ENCODE measurements at regions not wholly inside any gene's neighbourhood (a gene's known extent, or its start where the extent isn't known, plus 50 kb on each side); places are given as distances from the start of the nearest gene placed in this dataset.

GRCh38 chr1:56222914-56223540 lies 356.3 kb downstream of the PLPP3 start:
- DNase-seq (ENCODE audit: low read depth), result no peak

DNA sequence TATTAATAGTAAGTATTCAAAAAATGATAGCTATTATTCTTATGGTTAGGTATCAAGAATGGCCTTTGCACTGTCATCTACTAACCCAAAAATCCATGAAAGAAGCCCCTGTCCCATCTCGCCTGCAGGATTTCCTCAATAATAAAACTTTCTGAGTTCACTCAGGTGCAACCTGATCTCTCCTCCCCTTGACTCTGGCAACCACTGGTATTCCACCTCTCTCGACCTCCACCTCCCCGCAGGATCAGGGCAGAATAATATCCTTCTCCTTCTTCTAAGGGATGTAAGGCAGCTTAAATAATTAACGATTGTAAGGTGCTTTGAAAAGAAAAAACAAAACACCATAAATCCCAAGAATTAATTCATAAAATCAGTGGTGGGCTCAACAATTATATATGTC lies 359.3 kb downstream of the PLPP3 start:
- no peak for DNase-seq (ENCODE audit: low read depth)

DNA sequence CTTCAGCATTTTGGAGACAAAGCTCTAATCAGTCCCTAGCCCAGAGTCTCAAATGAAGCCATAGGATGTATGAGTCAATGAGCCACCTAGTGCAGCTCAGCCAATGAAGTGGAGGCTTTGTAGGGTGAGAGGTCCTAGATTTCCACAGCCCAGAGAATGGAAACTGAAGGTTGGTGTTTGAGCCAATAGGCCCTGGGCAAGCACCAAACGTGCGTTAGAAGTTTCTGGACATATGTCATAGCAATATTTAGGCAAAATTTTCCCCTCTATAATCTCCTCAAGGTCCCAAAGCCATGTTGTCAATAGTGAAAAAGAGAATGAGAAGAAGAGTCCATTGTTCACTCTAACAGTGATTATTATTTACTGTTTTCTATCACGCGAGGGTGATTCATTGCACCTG lies 361.3 kb downstream of the PLPP3 start:
- no peak for DNase-seq (ENCODE audit: low read depth)

GRCh38 chr1:56216218-56216617 lies 363.1 kb downstream of the PLPP3 start:
- DNase-seq (ENCODE audit: low read depth), result no peak

DNA sequence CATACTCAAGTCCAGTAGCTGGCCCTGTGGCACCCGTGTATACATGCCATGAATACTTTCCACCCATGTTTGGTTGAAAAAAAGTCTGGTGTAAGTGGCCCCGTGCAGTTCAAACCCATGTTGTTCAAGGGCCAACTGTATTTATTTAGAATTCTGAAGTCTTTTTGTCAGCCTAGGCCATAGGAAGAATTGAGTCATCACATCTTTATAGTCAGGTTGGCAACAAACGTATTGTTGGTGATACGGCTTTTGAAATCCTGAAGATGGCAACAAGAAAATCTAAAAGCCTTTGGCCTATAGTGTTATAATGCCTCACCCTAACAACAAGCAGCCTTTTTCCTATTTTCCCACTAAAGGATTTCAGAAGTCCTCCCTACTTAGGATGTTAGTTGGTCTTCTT lies 363.6 kb downstream of the PLPP3 start:
- no peak for DNase-seq (ENCODE audit: low read depth)

- no peak for DNase-seq (ENCODE audit: low read depth)
These were observed 364.3 kb downstream of the PLPP3 start for GRCh38 chr1:56215086-56215485.

GRCh38 chr1:56213068-56213467 lies 366.3 kb downstream of the PLPP3 start:
- no peak for DNase-seq (ENCODE audit: low read depth)

DNA sequence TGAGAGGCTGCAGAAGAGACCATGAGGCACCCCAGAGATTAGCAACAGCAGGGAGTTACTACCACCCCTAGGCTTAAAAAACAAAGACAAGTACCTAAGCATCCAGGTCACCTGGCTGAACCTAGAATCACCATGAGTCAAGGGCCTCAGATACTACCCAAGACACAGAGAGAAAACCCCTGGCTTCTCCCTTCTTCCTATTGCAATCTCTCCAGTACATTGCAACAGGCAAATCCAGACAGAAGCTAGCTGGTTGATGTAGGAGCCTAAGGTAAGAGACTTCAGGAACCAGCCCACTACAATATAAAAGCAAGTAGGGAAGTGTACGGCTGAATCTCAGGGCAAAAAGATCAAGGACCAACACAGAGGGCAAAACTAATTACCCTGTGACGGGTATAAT lies 367.2 kb downstream of the PLPP3 start:
- DNase-seq (ENCODE audit: low read depth), result no peak

DNA sequence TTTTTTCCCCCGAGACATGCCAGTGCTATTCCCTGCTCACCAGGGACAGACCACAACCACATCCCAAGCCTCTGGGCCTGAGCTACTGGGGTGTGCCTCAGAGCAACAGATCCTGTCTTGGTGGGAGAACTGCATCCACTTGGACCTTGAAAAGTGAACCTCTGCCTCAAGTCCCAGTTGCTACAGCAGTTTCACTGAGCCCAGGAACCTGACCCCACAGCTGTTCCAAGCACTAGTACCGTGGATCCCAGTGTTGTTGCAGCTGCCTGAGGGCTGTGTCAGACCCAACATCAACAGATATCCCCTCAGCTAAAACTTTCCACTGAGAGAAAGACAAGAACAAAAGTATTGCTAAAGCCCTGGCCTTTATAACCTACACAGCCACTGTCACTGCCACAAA lies 373.0 kb downstream of the PLPP3 start:
- no peak for DNase-seq (ENCODE audit: low read depth)

GRCh38 chr1:56204206-56204605 lies 375.2 kb downstream of the PLPP3 start:
- DNase-seq (ENCODE audit: low read depth), result no peak

DNA sequence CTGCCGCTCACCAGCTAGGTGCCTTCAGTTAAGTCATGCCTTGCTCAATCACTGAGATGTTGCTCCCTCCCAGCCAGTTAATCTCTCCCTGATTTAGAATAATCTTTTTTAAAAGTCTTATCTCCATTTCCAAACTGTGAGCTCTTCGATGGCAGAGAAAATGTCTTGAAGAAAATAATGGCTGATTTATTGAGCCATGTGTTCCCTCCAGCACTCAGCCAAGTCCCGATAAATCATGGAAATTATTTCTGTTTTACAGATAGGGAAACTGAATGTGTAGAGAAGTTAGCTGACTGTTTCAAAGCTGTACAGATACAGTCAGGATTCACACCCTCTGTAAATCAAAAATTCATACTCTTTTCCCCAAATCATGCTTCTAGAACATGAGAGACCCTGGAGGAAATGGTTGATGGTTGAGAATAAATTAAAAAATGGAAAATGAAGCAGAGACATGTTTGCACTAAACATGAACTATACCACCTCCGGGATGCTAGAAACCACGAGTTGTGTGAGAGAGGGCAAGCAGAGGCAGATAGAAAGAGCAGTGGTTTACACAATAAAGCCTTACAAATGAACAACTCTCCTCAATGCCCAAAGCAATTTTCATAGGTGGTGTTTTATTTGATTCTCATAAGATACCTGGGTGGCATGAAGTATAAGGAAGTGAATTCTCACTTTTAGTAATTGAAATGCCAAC lies 376.4 kb downstream of the PLPP3 start:
- no peak for DNase-seq (ENCODE audit: low read depth)

GRCh38 chr1:56202186-56202585 lies 377.2 kb downstream of the PLPP3 start:
- no peak for DNase-seq (ENCODE audit: low read depth)

DNA sequence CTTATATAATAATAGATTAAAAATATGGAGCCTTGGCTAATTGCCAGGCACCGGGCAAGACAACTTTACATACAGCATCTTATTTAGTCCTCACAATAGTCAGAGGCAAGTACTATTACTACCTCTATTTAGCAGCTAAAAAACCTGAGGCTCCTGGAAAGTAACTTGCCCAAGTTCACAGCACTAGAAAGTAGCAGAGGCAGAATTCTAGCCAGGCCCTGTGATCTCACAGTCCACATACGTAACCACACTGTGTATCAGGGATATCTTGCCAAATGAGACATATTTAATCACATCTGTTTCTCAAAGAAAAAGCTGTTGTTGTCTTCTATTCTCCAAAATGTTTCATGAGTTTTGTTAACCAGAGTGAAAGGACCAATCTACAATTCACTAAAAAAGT lies 378.5 kb downstream of the PLPP3 start:
- DNase-seq (ENCODE audit: low read depth), result no peak

GRCh38 chr1:56200442-56200841 lies 378.9 kb downstream of the PLPP3 start:
- DNase-seq (ENCODE audit: low read depth), result no peak

DNA sequence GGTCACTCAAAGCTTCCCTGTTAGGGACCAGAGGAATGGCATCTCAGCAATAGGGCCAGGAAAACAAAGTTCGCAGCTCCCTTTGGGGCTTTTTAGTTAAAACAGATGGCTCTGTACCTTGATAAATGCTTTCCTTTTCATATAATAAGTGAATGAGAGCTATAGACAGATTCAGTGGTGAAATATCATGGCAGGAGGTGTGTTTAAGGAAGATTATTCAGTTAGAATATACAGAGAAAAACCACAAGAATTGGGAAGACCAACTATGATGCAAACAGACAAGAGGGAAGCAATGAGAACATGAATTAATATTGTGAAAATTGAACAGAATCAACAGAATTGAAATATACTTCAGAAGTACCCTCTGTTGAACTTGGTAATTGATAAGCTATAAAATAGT lies 379.4 kb downstream of the PLPP3 start:
- DNase-seq (ENCODE audit: low read depth), result no peak

DNA sequence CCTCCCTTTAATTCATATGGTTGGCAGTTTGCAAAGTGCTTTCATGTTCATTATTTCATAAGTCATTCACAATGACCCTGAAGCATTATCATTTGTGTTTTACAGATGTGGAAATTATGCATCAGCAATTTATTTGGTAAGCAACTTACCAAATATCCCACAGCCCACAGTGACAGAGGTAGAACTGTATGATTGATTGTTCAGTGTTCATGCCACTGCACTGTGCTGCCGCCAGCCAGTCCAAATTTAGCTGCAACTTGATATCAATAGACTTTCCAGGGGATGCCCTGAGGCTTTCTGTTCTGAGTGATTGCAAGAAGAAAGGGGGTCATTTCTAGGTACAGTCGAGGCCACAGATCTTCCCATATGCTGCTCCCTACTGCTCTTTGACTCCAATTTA lies 380.3 kb downstream of the PLPP3 start:
- DNase-seq (ENCODE audit: low read depth), result no peak

DNA sequence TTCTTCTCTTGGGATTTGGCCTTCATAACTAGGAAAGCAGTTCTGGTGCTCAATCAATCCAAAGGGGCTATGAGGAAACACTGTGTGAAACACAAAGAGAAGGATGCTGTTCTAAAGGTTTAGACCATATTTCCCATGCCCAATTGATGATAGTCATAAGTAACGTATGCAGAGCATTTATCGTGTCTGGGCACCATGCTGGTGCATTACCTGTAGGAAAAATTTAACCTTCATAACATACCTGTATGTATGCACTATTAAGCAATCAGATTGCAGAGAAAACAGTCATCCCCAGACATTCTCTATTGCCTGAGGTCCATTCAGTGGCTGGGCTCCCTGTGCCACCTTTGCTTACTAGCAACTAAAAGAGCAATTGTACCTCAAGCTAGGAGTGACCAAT lies 381.4 kb downstream of the PLPP3 start:
- DNase-seq (ENCODE audit: low read depth), result no peak

DNA sequence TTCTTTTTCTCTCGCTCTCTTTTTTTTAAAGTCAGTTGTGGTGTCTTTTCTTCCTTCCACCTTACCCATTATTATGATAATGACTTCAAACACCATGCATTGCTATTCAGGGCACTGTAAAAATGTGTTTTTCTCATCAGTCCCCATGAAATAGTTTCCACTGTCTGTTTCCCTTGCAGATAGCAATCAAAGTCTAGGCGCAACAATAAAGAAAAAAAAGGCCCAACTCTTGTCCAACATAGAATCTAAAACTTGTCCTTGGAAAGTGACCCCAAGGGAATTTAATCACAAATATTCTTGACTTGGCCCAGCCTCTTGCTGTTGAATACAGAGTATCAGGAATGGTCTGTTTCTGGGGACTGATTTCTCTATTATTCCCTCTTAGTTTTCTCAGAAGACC lies 382.5 kb downstream of the PLPP3 start:
- DNase-seq (ENCODE audit: low read depth), result no peak

DNA sequence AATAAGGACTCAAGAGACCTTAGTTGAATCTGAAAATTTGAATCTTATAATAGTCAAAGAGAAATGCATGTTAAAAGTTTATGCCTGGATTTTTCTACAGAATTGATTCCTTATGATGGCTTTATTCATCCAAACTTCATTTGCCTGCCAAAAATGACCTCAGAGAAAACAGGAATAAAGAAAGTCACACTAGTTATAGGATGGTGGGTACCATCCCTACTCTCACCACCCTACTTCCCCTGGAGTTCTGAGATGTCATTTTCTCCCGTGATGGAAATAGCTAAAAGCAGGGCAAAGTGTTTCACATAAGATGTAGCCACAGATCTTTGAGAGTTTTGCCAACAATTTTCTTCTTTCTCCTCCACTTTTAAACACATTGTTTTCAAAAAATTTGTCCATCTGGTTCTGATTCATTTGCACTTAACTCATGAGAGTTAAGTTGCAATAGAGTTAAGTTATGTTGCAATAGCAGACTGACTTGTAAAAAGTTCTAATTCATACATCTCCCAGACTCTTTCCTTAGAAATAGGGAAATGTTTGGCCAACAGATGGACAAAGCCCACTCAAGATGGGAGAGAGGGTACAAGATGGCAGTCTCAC lies 384.6 kb downstream of the PLPP3 start:
- no peak for DNase-seq (ENCODE audit: low read depth)

GRCh38 chr1:56193656-56194055 lies 385.7 kb downstream of the PLPP3 start:
- DNase-seq (ENCODE audit: low read depth), result no peak

DNA sequence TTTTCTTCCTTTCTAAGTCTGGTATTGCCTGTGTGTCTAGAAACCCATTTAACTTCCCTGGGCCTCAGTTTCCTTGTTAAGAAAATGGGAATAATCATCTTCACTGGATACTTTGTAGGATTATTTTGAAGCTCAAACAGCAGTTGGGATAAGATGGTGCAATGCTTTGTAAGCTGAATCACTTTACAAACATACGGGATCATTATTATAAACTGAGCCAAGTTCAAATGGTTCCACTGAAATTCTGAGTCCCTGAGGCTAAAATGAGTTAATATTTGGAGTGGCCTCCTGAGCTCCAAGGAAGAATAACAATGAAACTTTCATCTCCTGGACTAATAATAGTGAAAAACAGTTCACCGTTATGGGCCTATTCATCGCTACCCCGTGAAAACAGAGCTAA lies 388.0 kb downstream of the PLPP3 start:
- no peak for DNase-seq (ENCODE audit: low read depth)

DNA sequence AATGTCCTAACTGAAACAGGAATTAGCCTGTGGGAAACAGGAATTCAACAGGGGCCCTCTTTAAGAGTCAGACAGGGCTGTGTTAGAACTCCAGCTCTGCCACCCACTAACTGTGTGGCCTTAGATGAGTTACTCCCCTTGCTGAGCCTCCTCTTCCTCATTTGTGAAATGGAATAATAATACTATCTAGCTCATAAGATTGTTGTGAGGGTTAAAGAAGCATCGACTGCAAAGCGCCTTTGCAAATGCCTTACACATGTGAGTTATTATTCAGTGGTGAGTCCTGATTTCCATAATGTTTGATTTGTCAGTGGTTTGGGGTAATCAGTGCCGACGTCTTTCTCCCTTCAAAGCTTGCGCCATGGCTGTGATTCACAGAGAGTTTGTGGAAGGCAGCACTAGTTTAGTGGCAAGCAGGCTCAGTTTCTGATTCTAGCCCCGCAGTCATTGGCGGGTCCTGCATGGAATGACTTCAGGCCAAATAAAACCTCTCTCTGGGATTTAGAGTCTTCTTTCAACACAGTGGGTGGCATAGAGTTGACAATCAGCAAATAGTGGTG lies 388.5 kb downstream of the PLPP3 start:
- no peak for DNase-seq (ENCODE audit: low read depth)
